HEK293 (cell line): ENCODE measurements at regions not wholly inside any gene's neighbourhood (a gene's known extent, or its start where the extent isn't known, plus 50 kb on each side); places are given as distances from the start of the nearest gene placed in this dataset.

Experiments used
- CTCF ChIA-PET: fragments of 350-600 bp; formaldehyde crosslinking; extraction: SDS; loops from one replicate; lab custom pipeline; 2021; ENCODE audit warnings: antibody characterized with exemption; lab: Yijun Ruan, JAX
- POLR2A ChIA-PET: fragments of 300-600 bp; formaldehyde crosslinking; extraction: SDS; loops from one replicate; lab custom pipeline; 2020; ENCODE audit warnings: antibody characterized with exemption, inconsistent platforms; lab: Yijun Ruan, JAX
- H3K27ac ChIP-seq: fragments of 200-500 bp; sonication (Bioruptor generic); 2 replicates; pipeline ENCODE4 v1.5.1; 2014; ENCODE audit warnings: low read depth, low read length, control low read depth, inconsistent platforms; ENCODE audit errors: extremely low read depth
- H3K36me3 ChIP-seq, 2 experiments: fragments of 200-500 bp in 1 of 2; sonication (Bioruptor generic) in 1 of 2; 1 replicate in 1 of 2; 2 replicates in 1 of 2; pipeline ENCODE4 v1.5.1; 2014 to 2017; ENCODE audit warnings: inconsistent platforms in 2 of 2, low read length in 2 of 2; ENCODE audit not compliant: control insufficient read depth in 2 of 2, insufficient read depth in 1 of 2
- H3K4me1 ChIP-seq: fragments of 200-500 bp; sonication (Bioruptor generic); 2 replicates; pipeline ENCODE4 v1.5.1; 2014; ENCODE audit warnings: mild to moderate bottlenecking, low read length, inconsistent platforms; ENCODE audit not compliant: control insufficient read depth, insufficient read depth
- H3K4me3 ChIP-seq: 2 replicates; pipeline ENCODE4 v1.5.1; 2011; ENCODE audit warnings: low read depth, mild to moderate bottlenecking, control low read depth, low read length, moderate library complexity
- H3K9me3 ChIP-seq: fragments of 200-500 bp; sonication (Bioruptor generic); 2 replicates; pipeline ENCODE4 v1.5.1; 2014; ENCODE audit warnings: low read depth, low read length, inconsistent platforms; ENCODE audit not compliant: control insufficient read depth, insufficient read depth
- FEZF1 ChIP-seq: fragments of 450-650 bp; formaldehyde crosslinking; IDR thresholded peaks from 2 replicates; pipeline ENCODE4 v1.5.1; 2016; ENCODE audit warnings: missing biosample characterization, missing genetic modification characterization
- KLF8 ChIP-seq: fragments of 450-650 bp; formaldehyde crosslinking; IDR thresholded peaks from 2 replicates; pipeline ENCODE4 v1.5.1; 2016; ENCODE audit warnings: missing biosample characterization, missing genetic modification characterization
- MEIS1 ChIP-seq: sonication (generic); formaldehyde crosslinking; IDR thresholded peaks from 2 replicates; pipeline ENCODE4 v1.8.1; 2022; ENCODE audit warnings: missing genetic modification reagents, mild to moderate bottlenecking, borderline replicate concordance
- OSR2 ChIP-seq: fragments of 450-650 bp; formaldehyde crosslinking; IDR thresholded peaks from 2 replicates; pipeline ENCODE4 v1.5.1; 2016; ENCODE audit warnings: missing biosample characterization, missing genetic modification characterization
- PRDM1 ChIP-seq: fragments of 450-650 bp; formaldehyde crosslinking; IDR thresholded peaks from 2 replicates; pipeline ENCODE4; 2016; ENCODE audit warnings: missing biosample characterization, missing genetic modification characterization
- SP2 ChIP-seq: fragments of 450-650 bp; formaldehyde crosslinking; IDR thresholded peaks from 2 replicates; pipeline ENCODE4 v1.5.1; 2016; ENCODE audit warnings: missing biosample characterization, missing genetic modification characterization
- SP3 ChIP-seq: fragments of 450-650 bp; formaldehyde crosslinking; IDR thresholded peaks from 2 replicates; pipeline ENCODE4 v1.5.1; 2016; ENCODE audit warnings: missing biosample characterization, missing genetic modification characterization
- ZBTB17 ChIP-seq: fragments of 450-650 bp; formaldehyde crosslinking; IDR thresholded peaks from 2 replicates; pipeline ENCODE4 v1.5.1; 2016; ENCODE audit warnings: missing biosample characterization, missing genetic modification characterization
- ZFP37 ChIP-seq: fragments of 450-650 bp; formaldehyde crosslinking; IDR thresholded peaks from 2 replicates; pipeline ENCODE4 v1.5.1; 2016; ENCODE audit warnings: missing biosample characterization, missing genetic modification characterization
- ZNF146 ChIP-seq: fragments of 450-650 bp; formaldehyde crosslinking; IDR thresholded peaks from 2 replicates; pipeline ENCODE4 v1.5.1; 2016; ENCODE audit warnings: missing biosample characterization, missing genetic modification characterization
- ZNF239 ChIP-seq: fragments of 450-650 bp; formaldehyde crosslinking; IDR thresholded peaks from 2 replicates; pipeline ENCODE4 v1.5.1; 2016; ENCODE audit warnings: missing biosample characterization, missing genetic modification characterization
- ZNF473 ChIP-seq: fragments of 450-650 bp; formaldehyde crosslinking; IDR thresholded peaks from 2 replicates; pipeline ENCODE4 v1.5.1; 2017; ENCODE audit warnings: missing biosample characterization, missing genetic modification characterization
- ZNF521 ChIP-seq: fragments of 450-650 bp; formaldehyde crosslinking; IDR thresholded peaks from 2 replicates; pipeline ENCODE4 v1.5.1; 2017; ENCODE audit warnings: missing biosample characterization, mild to moderate bottlenecking, missing genetic modification characterization
- ZNF555 ChIP-seq: fragments of 450-650 bp; formaldehyde crosslinking; conservative IDR thresholded peaks from 2 replicates; pipeline ENCODE4 v1.5.1; 2017; ENCODE audit warnings: missing biosample characterization, mild to moderate bottlenecking, missing genetic modification characterization, inconsistent platforms
- ZNF621 ChIP-seq: fragments of 450-650 bp; formaldehyde crosslinking; IDR thresholded peaks from 2 replicates; pipeline ENCODE4 v1.5.1; 2017; ENCODE audit warnings: missing biosample characterization, missing genetic modification characterization
- ZNF701 ChIP-seq: fragments of 450-650 bp; formaldehyde crosslinking; IDR thresholded peaks from 2 replicates; pipeline ENCODE4 v1.5.1; 2016; ENCODE audit warnings: missing biosample characterization, missing genetic modification characterization
- ZNF747 ChIP-seq: fragments of 450-650 bp; formaldehyde crosslinking; IDR thresholded peaks from 2 replicates; pipeline ENCODE4 v1.5.1; 2016; ENCODE audit warnings: missing biosample characterization, missing genetic modification characterization
- ZNF843 ChIP-seq: fragments of 450-650 bp; formaldehyde crosslinking; IDR thresholded peaks from 2 replicates; pipeline ENCODE4 v1.5.1; 2016; ENCODE audit warnings: missing biosample characterization, missing genetic modification characterization
- TF ChIP-seq, protein P1 (sequence below): fragments of 450-650 bp; formaldehyde crosslinking; IDR thresholded peaks from 2 replicates; pipeline ENCODE4 v1.5.1; 2016; ENCODE audit warnings: missing biosample characterization, missing genetic modification characterization
- TF ChIP-seq, protein P2 (sequence below): fragments of 450-650 bp; formaldehyde crosslinking; IDR thresholded peaks from 2 replicates; pipeline ENCODE4 v1.5.1; 2017; ENCODE audit warnings: missing biosample characterization, missing genetic modification characterization
- TF ChIP-seq, protein P3 (sequence below): fragments of 450-650 bp; formaldehyde crosslinking; IDR thresholded peaks from 2 replicates; pipeline ENCODE4 v1.5.1; 2016; ENCODE audit warnings: missing biosample characterization, missing genetic modification characterization
- TF ChIP-seq, protein P4 (sequence below): fragments of 450-650 bp; formaldehyde crosslinking; IDR thresholded peaks from 2 replicates; pipeline ENCODE4 v1.5.1; 2017; ENCODE audit warnings: missing biosample characterization, missing genetic modification characterization
- TF ChIP-seq, protein P5 (sequence below): fragments of 450-650 bp; formaldehyde crosslinking; conservative IDR thresholded peaks from 2 replicates; pipeline ENCODE4 v1.5.1; 2016; ENCODE audit warnings: low read depth, missing biosample characterization, missing genetic modification characterization

GRCh38 chr18:22031611-22032010 is 137.8 kb upstream of the GATA6 start:
- CTCF ChIA-PET = no interaction called here
- Histone ChIP-seq H3K4me3 (no peak overlapping the region), H3K9me3 (no peaks in the 10 kb centered on the region), H3K27ac (no peak overlapping the region), H3K4me1 (no peaks in the 10 kb centered on the region), H3K36me3 (no peaks in the 10 kb centered on the region)
- POLR2A ChIA-PET = no interaction called here
- no peak for TF ChIP-seq ZNF621 (tag by site-specific recombination)
- TF ChIP-seq MEIS1 (CRISPR knock-in tag) = no peak

DNA sequence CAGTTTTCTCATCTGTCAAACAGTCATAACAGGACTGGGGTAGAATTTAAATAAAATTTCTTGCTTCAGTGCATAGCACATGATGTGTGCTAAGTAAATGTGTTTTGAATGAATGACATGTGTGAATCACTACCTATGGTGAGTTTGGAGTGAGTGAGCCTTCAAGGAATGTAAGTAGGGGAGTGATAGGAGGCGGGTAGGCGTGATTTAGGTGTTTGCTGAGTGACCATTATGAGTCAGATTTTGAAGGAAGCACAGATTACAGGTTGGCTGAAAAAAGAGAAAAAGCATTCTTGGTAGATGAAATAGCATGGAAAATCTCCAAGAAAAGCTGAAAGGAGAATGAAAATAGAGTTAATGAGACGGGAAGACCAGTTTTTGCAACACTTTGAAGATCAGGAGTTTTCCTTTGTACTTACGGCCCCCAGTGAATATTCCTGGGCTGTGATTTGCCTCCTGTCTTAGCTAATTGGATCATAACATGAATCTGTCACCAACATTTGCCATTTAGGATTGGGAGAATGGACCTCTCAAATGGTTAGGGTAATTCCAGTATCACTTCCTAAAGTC is 136.9 kb upstream of the GATA6 start:
- H3K9me3 ChIP-seq = no peaks in the 10 kb centered on the region
- no peaks in the 10 kb centered on the region for H3K36me3 ChIP-seq
- no peak overlapping the region for H3K4me3 ChIP-seq
- CTCF ChIA-PET = interaction anchor here (0.6 to 1.4 kb wide), 4 partner anchors 33 to 401 kb away, joined by 3 to 5 read pairs (median 4); no protein-coding TSS in a partner anchor
- H3K4me1 ChIP-seq = no peaks in the 10 kb centered on the region
- no peak overlapping the region for H3K27ac ChIP-seq
- POLR2A ChIA-PET = interaction anchor here (1.4 kb wide), 1 partner anchor 42 kb away, joined by 3 read pairs; no protein-coding TSS in a partner anchor
- TF ChIP-seq, protein P1, sequence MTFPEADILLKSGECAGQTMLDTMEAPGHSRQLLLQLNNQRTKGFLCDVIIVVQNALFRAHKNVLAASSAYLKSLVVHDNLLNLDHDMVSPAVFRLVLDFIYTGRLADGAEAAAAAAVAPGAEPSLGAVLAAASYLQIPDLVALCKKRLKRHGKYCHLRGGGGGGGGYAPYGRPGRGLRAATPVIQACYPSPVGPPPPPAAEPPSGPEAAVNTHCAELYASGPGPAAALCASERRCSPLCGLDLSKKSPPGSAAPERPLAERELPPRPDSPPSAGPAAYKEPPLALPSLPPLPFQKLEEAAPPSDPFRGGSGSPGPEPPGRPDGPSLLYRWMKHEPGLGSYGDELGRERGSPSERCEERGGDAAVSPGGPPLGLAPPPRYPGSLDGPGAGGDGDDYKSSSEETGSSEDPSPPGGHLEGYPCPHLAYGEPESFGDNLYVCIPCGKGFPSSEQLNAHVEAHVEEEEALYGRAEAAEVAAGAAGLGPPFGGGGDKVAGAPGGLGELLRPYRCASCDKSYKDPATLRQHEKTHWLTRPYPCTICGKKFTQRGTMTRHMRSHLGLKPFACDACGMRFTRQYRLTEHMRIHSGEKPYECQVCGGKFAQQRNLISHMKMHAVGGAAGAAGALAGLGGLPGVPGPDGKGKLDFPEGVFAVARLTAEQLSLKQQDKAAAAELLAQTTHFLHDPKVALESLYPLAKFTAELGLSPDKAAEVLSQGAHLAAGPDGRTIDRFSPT = peak; percentile 42; the same call in 1 of the 2 replicates
- TF ChIP-seq OSR2 = peak; percentile 55
- no peak for TF ChIP-seq ZNF146
- TF ChIP-seq, protein P2, sequence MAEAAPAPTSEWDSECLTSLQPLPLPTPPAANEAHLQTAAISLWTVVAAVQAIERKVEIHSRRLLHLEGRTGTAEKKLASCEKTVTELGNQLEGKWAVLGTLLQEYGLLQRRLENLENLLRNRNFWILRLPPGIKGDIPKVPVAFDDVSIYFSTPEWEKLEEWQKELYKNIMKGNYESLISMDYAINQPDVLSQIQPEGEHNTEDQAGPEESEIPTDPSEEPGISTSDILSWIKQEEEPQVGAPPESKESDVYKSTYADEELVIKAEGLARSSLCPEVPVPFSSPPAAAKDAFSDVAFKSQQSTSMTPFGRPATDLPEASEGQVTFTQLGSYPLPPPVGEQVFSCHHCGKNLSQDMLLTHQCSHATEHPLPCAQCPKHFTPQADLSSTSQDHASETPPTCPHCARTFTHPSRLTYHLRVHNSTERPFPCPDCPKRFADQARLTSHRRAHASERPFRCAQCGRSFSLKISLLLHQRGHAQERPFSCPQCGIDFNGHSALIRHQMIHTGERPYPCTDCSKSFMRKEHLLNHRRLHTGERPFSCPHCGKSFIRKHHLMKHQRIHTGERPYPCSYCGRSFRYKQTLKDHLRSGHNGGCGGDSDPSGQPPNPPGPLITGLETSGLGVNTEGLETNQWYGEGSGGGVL (tag by site-specific recombination) = 0 out of 2 replicates have a peak, but pooled peaks have one; percentile 22
- TF ChIP-seq, protein P3, sequence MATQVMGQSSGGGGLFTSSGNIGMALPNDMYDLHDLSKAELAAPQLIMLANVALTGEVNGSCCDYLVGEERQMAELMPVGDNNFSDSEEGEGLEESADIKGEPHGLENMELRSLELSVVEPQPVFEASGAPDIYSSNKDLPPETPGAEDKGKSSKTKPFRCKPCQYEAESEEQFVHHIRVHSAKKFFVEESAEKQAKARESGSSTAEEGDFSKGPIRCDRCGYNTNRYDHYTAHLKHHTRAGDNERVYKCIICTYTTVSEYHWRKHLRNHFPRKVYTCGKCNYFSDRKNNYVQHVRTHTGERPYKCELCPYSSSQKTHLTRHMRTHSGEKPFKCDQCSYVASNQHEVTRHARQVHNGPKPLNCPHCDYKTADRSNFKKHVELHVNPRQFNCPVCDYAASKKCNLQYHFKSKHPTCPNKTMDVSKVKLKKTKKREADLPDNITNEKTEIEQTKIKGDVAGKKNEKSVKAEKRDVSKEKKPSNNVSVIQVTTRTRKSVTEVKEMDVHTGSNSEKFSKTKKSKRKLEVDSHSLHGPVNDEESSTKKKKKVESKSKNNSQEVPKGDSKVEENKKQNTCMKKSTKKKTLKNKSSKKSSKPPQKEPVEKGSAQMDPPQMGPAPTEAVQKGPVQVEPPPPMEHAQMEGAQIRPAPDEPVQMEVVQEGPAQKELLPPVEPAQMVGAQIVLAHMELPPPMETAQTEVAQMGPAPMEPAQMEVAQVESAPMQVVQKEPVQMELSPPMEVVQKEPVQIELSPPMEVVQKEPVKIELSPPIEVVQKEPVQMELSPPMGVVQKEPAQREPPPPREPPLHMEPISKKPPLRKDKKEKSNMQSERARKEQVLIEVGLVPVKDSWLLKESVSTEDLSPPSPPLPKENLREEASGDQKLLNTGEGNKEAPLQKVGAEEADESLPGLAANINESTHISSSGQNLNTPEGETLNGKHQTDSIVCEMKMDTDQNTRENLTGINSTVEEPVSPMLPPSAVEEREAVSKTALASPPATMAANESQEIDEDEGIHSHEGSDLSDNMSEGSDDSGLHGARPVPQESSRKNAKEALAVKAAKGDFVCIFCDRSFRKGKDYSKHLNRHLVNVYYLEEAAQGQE (tag by site-specific recombination) = no peak
- TF ChIP-seq, protein P4, sequence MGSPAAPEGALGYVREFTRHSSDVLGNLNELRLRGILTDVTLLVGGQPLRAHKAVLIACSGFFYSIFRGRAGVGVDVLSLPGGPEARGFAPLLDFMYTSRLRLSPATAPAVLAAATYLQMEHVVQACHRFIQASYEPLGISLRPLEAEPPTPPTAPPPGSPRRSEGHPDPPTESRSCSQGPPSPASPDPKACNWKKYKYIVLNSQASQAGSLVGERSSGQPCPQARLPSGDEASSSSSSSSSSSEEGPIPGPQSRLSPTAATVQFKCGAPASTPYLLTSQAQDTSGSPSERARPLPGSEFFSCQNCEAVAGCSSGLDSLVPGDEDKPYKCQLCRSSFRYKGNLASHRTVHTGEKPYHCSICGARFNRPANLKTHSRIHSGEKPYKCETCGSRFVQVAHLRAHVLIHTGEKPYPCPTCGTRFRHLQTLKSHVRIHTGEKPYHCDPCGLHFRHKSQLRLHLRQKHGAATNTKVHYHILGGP (tag by site-specific recombination) = peak; percentile 70; the same call in 1 of the 2 replicates
- TF ChIP-seq, protein P5, sequence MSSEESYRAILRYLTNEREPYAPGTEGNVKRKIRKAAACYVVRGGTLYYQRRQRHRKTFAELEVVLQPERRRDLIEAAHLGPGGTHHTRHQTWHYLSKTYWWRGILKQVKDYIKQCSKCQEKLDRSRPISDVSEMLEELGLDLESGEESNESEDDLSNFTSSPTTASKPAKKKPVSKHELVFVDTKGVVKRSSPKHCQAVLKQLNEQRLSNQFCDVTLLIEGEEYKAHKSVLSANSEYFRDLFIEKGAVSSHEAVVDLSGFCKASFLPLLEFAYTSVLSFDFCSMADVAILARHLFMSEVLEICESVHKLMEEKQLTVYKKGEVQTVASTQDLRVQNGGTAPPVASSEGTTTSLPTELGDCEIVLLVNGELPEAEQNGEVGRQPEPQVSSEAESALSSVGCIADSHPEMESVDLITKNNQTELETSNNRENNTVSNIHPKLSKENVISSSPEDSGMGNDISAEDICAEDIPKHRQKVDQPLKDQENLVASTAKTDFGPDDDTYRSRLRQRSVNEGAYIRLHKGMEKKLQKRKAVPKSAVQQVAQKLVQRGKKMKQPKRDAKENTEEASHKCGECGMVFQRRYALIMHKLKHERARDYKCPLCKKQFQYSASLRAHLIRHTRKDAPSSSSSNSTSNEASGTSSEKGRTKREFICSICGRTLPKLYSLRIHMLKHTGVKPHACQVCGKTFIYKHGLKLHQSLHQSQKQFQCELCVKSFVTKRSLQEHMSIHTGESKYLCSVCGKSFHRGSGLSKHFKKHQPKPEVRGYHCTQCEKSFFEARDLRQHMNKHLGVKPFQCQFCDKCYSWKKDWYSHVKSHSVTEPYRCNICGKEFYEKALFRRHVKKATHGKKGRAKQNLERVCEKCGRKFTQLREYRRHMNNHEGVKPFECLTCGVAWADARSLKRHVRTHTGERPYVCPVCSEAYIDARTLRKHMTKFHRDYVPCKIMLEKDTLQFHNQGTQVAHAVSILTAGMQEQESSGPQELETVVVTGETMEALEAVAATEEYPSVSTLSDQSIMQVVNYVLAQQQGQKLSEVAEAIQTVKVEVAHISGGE (tag by site-specific recombination) = no peak
- TF ChIP-seq ZNF239 (tag by site-specific recombination) = no peak
- no peak for TF ChIP-seq ZBTB17
- peak; percentile 58 for TF ChIP-seq SP3
- TF ChIP-seq PRDM1 (tag by site-specific recombination) = peak; percentile 57
- no peak for TF ChIP-seq ZNF521
- peak; percentile 51 for TF ChIP-seq FEZF1 (tag by site-specific recombination)
- TF ChIP-seq SP2 = peak; percentile 27; the same call in 1 of the 2 replicates
- peak; percentile 40; the same call in 1 of the 2 replicates for TF ChIP-seq ZNF843 (tag by site-specific recombination)
- no peak for TF ChIP-seq ZNF747 (tag by site-specific recombination)
- no peak for TF ChIP-seq ZNF555
- no peak for TF ChIP-seq KLF8
- 0 out of 2 replicates have a peak, but pooled peaks have one; percentile 59 for TF ChIP-seq ZFP37 (tag by site-specific recombination)
- TF ChIP-seq ZNF473 (tag by site-specific recombination) = no peak
- no peak for TF ChIP-seq ZNF701 (tag by site-specific recombination)
